ENCODE measurements at regions not wholly inside any gene's neighbourhood (a gene's known extent, or its start where the extent isn't known, plus 50 kb on each side); places are given as distances from the start of the nearest gene placed in this dataset.

GRCh38 chr10:130250127-130250526 is 113.9 kb downstream of the GLRX3 start:
- TF ChIP-seq CTCF (conservative IDR thresholded peaks at IDR 0.05; ENCODE audit: low read depth, low read length), result no peak
- no peak for TF ChIP-seq EZH2 (IDR thresholded peaks at IDR 0.05; ENCODE audit: borderline replicate concordance, low read depth, low read length, poor library complexity, severe bottlenecking)

Data from A673 (cell line).